ENCODE measurements at regions not wholly inside any gene's neighbourhood (a gene's known extent, or its start where the extent isn't known, plus 50 kb on each side); places are given as distances from the start of the nearest gene placed in this dataset.

- Mint-ChIP-seq H3K9me3 (peaks cover 16% of the 10 kb centered on the region), H3K4me1 (no peaks in the 10 kb centered on the region), H3K27me3 (no peaks in the 10 kb centered on the region), H3K4me3 (no peak overlapping the region), H3K36me3 (peaks cover 54% of the 10 kb centered on the region), H3K27ac (peak overlapping the region; percentile 18)
- DNase-seq: no peak
These were observed 289.5 kb upstream of the RGS6 start for GRCh38 chr14:71642715-71643114.

- no peak overlapping the region for H3K27ac Mint-ChIP-seq
- peaks cover 59% of the 10 kb centered on the region for H3K36me3 Mint-ChIP-seq
- H3K4me1 Mint-ChIP-seq: no peaks in the 10 kb centered on the region
- peaks cover 20% of the 10 kb centered on the region for H3K9me3 Mint-ChIP-seq
- H3K4me3 Mint-ChIP-seq: no peak overlapping the region
- H3K27me3 Mint-ChIP-seq: no peaks in the 10 kb centered on the region
- DNase-seq: no peak
These were observed 286.6 kb upstream of the RGS6 start for GRCh38 chr14:71645656-71646055.

DNA sequence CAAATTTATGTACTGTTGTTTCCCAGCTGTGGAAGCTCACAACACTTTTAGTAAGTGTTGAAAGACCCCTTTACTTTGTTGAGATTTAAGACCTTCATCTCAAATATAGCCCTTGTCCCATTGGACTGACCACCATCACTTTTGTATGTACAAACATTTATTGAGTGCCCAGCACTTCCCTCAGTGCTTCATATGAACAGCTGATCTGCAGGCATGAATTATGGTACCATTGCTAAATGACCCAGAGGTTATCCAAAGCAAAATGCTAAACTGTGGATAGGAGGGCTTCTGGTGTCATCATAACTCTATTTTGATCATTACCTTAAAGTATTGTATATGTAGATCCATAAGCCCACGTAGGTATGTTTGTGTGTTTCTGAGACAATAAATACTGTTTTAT, 285.7 kb upstream of the RGS6 start:
- Mint-ChIP-seq H3K9me3 (peaks cover 18% of the 10 kb centered on the region), H3K4me3 (no peak overlapping the region), H3K36me3 (peaks cover 61% of the 10 kb centered on the region), H3K27me3 (no peaks in the 10 kb centered on the region), H3K4me1 (no peaks in the 10 kb centered on the region), H3K27ac (no peak overlapping the region)
- DNase-seq: no peak

- H3K4me1 Mint-ChIP-seq: no peaks in the 10 kb centered on the region
- H3K9me3 Mint-ChIP-seq: peaks cover 16% of the 10 kb centered on the region
- no peaks in the 10 kb centered on the region for H3K27me3 Mint-ChIP-seq
These were observed 285.0 kb upstream of the RGS6 start for GRCh38 chr14:71647086-71647784.

GRCh38 chr14:71648725-71649124, 283.5 kb upstream of the RGS6 start:
- peaks cover 69% of the 10 kb centered on the region for H3K36me3 Mint-ChIP-seq
- H3K27me3 Mint-ChIP-seq: no peaks in the 10 kb centered on the region
- peaks cover 16% of the 10 kb centered on the region for H3K9me3 Mint-ChIP-seq
- H3K4me3 Mint-ChIP-seq: no peak overlapping the region
- no peaks in the 10 kb centered on the region for H3K4me1 Mint-ChIP-seq
- no peak for DNase-seq
- no peak overlapping the region for H3K27ac Mint-ChIP-seq

More at GRCh38 chr14:71647086-71647784, 285.0 kb upstream of the RGS6 start:
- Mint-ChIP-seq H3K36me3 (peaks cover 63% of the 10 kb centered on the region), H3K4me3 (no peak overlapping the region), H3K27ac (no peak overlapping the region)
- no peak for DNase-seq

DNA sequence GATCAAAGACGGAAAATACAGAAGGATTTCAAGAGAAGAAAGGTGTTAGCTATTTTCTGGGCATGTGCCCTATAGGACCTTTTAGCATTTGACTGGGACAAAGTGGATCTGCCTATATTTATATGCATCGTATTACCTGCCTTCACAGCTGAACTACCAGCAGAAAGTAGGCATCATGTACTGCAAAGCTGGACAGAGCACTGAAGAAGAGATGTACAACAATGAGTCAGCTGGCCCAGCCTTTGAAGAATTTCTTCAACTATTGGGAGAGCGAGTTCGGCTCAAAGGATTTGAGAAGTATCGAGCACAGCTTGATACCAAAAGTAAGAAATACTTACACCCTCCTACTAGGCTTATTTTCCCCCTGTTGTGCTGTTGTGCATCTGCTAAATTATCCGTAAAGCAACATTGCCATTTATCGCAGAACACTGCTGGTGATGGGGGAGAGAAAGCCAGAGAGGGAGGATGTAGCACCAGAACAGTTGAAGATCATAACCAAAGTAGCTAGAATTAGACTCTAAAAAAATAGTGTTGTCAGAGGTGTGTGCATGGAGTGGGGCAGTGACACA, 282.0 kb upstream of the RGS6 start:
- Mint-ChIP-seq H3K4me3 (no peak overlapping the region), H3K4me1 (no peaks in the 10 kb centered on the region), H3K27ac (no peak overlapping the region), H3K27me3 (no peaks in the 10 kb centered on the region), H3K9me3 (peaks cover 16% of the 10 kb centered on the region), H3K36me3 (peaks cover 71% of the 10 kb centered on the region)
- no peak for DNase-seq

- Mint-ChIP-seq H3K27ac (no peak overlapping the region), H3K27me3 (no peaks in the 10 kb centered on the region), H3K36me3 (peaks cover 75% of the 10 kb centered on the region), H3K9me3 (peaks cover 16% of the 10 kb centered on the region), H3K4me3 (no peak overlapping the region), H3K4me1 (no peaks in the 10 kb centered on the region)
- no peak for DNase-seq
These were observed 281.0 kb upstream of the RGS6 start for GRCh38 chr14:71651228-71651627.

GRCh38 chr14:71652368-71652767, 279.9 kb upstream of the RGS6 start:
- H3K4me3 Mint-ChIP-seq: no peak overlapping the region
- H3K36me3 Mint-ChIP-seq: peaks cover 67% of the 10 kb centered on the region
- H3K9me3 Mint-ChIP-seq: peaks cover 16% of the 10 kb centered on the region
- H3K27ac Mint-ChIP-seq: no peak overlapping the region
- H3K4me1 Mint-ChIP-seq: no peaks in the 10 kb centered on the region
- no peaks in the 10 kb centered on the region for H3K27me3 Mint-ChIP-seq
- no peak for DNase-seq

- Mint-ChIP-seq H3K36me3 (peaks cover 60% of the 10 kb centered on the region), H3K9me3 (peaks cover 16% of the 10 kb centered on the region)
These were observed 277.4 kb upstream of the RGS6 start for GRCh38 chr14:71654810-71655209.

DNA sequence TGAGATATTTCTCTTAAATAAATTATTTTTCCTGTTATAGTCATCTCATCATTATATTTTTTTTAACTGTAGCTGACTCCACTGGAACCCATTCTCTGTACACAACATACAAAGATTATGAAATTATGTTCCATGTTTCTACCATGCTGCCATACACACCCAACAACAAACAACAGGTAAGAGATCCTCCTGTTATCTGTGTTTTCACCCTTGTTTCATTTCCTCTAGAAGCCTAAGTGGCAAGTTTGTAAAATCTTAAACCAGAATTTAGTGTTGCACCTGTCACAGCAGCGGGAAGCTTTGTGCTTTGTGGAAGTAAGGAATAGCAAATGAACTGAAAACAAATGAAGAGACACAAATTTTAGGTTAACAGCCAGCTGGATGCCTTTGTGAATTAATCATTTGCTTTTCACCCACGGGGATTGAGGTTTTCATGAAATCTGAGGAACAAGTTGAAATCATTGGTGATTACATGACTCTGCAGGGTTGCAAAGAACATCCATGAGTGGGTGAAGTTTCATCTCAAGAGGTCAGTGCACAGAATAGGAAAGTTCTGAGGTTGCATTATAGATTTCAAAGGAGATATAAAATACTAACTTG, 273.9 kb upstream of the RGS6 start:
- H3K4me3 Mint-ChIP-seq: no peak overlapping the region
- DNase-seq: no peak
- H3K9me3 Mint-ChIP-seq: no peaks in the 10 kb centered on the region
- H3K36me3 Mint-ChIP-seq: peaks cover 38% of the 10 kb centered on the region
- H3K27me3 Mint-ChIP-seq: no peaks in the 10 kb centered on the region
- H3K4me1 Mint-ChIP-seq: peaks cover 13% of the 10 kb centered on the region
- peak overlapping the region; percentile 20 for H3K27ac Mint-ChIP-seq

More at GRCh38 chr14:71654810-71655209, 277.4 kb upstream of the RGS6 start:
- Mint-ChIP-seq H3K27ac (no peak overlapping the region), H3K4me3 (no peak overlapping the region), H3K27me3 (no peaks in the 10 kb centered on the region), H3K4me1 (peaks cover 13% of the 10 kb centered on the region)
- no peak for DNase-seq

GRCh38 chr14:71659159-71659558, 273.1 kb upstream of the RGS6 start:
- DNase-seq: no peak
- Mint-ChIP-seq H3K4me3 (no peak overlapping the region), H3K27me3 (no peaks in the 10 kb centered on the region), H3K9me3 (no peaks in the 10 kb centered on the region), H3K4me1 (peaks cover 13% of the 10 kb centered on the region), H3K36me3 (peaks cover 36% of the 10 kb centered on the region), H3K27ac (no peak overlapping the region)

GRCh38 chr14:71661441-71661840, 270.8 kb upstream of the RGS6 start:
- Mint-ChIP-seq H3K4me3 (no peak overlapping the region), H3K27me3 (no peaks in the 10 kb centered on the region), H3K4me1 (peaks cover 17% of the 10 kb centered on the region), H3K9me3 (no peaks in the 10 kb centered on the region), H3K27ac (no peak overlapping the region), H3K36me3 (peaks cover 26% of the 10 kb centered on the region)
- DNase-seq: no peak

DNA sequence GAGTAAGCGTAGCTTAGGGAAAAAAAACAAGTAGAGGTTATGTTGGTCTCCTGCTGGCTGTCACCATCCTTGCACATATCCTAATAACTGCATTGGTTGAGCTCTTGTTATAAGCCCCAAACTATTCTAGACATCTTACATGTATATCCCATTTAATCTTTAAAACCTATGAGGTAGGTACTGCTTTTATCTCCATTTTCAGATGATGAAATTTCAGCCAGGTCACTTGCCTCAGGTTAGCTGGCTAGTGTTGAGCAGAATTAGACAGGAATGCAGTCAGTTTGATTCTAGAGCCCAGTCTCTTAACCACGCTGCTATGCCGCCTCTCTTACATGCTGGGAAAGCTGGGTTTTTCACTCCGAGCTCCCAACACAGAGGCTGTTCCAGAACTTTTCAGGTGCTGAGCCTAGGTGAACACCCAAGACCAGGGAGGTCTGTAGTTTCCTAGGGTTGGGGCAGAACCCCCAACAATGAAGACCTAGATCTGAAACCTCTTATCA, 269.9 kb upstream of the RGS6 start:
- H3K4me3 Mint-ChIP-seq: no peak overlapping the region
- no peaks in the 10 kb centered on the region for H3K9me3 Mint-ChIP-seq
- H3K36me3 Mint-ChIP-seq: peaks cover 26% of the 10 kb centered on the region
- no peak overlapping the region for H3K27ac Mint-ChIP-seq
- H3K4me1 Mint-ChIP-seq: peaks cover 17% of the 10 kb centered on the region
- H3K27me3 Mint-ChIP-seq: no peaks in the 10 kb centered on the region
- no peak for DNase-seq

GRCh38 chr14:71665157-71665556, 267.1 kb upstream of the RGS6 start:
- Mint-ChIP-seq H3K36me3 (peaks cover 20% of the 10 kb centered on the region), H3K4me3 (no peak overlapping the region), H3K4me1 (peaks cover 4% of the 10 kb centered on the region)

DNA sequence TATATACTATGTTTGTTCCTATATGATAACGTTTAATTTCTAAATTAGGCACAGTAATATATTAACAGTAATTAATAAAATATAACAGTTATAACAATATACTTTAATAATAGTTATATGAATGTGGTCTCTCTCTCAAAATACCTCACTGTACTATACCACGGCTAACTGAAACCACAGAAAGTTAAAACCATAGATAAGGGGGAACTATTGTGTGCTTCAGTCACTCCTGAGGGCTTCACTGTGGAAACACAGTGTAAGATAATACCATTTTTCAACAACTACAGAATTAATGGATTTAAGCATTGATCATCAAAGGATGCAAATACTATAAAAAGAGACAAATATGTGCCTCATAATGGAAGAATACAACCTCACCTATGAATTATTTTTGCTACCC, 266.4 kb upstream of the RGS6 start:
- no peak for DNase-seq
- H3K36me3 Mint-ChIP-seq: peaks cover 17% of the 10 kb centered on the region
- no peak overlapping the region for H3K27ac Mint-ChIP-seq
- H3K4me3 Mint-ChIP-seq: no peak overlapping the region
- no peaks in the 10 kb centered on the region for H3K9me3 Mint-ChIP-seq
- peaks cover 4% of the 10 kb centered on the region for H3K4me1 Mint-ChIP-seq
- no peaks in the 10 kb centered on the region for H3K27me3 Mint-ChIP-seq

More at GRCh38 chr14:71665157-71665556, 267.1 kb upstream of the RGS6 start:
- H3K9me3 Mint-ChIP-seq: no peaks in the 10 kb centered on the region
- H3K27me3 Mint-ChIP-seq: no peaks in the 10 kb centered on the region
- DNase-seq: no peak
- no peak overlapping the region for H3K27ac Mint-ChIP-seq

All from activated naive CD8-positive, alpha-beta T cell treated with anti-CD3 and anti-CD28 coated beads for 36 hours (primary cell).